RWPE2 (cell line): ENCODE measurements at regions not wholly inside any gene's neighbourhood (a gene's known extent, or its start where the extent isn't known, plus 50 kb on each side); places are given as distances from the start of the nearest gene placed in this dataset.

Experiments used
- ATAC-seq: fragments of 200-7000 bp; cut with Tn5 transposase; 3 replicates; pipeline ENCODE4 v1.9.1; 2021; ENCODE audit warnings: low read depth
- DNase-seq: peaks from one replicate; pipeline ENCODE4 v3.0.0-alpha.2; 2020; ENCODE audit warnings: low spot score
- H3K27ac ChIP-seq: fragments of 450-650 bp; 2 replicates; pipeline ENCODE4 v1.5.1; 2017; ENCODE audit warnings: mild to moderate bottlenecking; ENCODE audit not compliant: poor library complexity, severe bottlenecking
- H3K27me3 ChIP-seq: fragments of 250-450 bp; sonication (Bioruptor Pico); 2 replicates; pipeline ENCODE4 v1.5.1; 2021; ENCODE audit warnings: mild to moderate bottlenecking, moderate library complexity; ENCODE audit not compliant: insufficient read depth, poor library complexity, severe bottlenecking
- H3K36me3 ChIP-seq: fragments of 250-450 bp; sonication (Bioruptor Pico); 2 replicates; pipeline ENCODE4 v1.5.1; 2020; ENCODE audit warnings: low read depth, mild to moderate bottlenecking, moderate library complexity
- H3K4me1 ChIP-seq: fragments of 250-450 bp; sonication (Bioruptor Pico); 2 replicates; pipeline ENCODE4 v1.5.1; 2021; ENCODE audit warnings: mild to moderate bottlenecking, moderate library complexity; ENCODE audit not compliant: insufficient read depth, poor library complexity, severe bottlenecking
- H3K4me3 ChIP-seq: fragments of 250-450 bp; sonication (Bioruptor Pico); 2 replicates; pipeline ENCODE4 v1.5.1; 2021; ENCODE audit warnings: mild to moderate bottlenecking, moderate library complexity; ENCODE audit not compliant: severe bottlenecking
- H3K9me3 ChIP-seq: fragments of 250-450 bp; sonication (Bioruptor Pico); 2 replicates; pipeline ENCODE4 v1.5.1; 2021; ENCODE audit warnings: mild to moderate bottlenecking, moderate library complexity; ENCODE audit not compliant: severe bottlenecking
- TF ChIP-seq, protein P1 (sequence below): fragments of 450-650 bp; IDR thresholded peaks from one replicate; pipeline ENCODE4 v1.5.1; 2017; ENCODE audit warnings: mild to moderate bottlenecking, moderate library complexity; ENCODE audit not compliant: poor library complexity, severe bottlenecking

- TF ChIP-seq, protein P1, sequence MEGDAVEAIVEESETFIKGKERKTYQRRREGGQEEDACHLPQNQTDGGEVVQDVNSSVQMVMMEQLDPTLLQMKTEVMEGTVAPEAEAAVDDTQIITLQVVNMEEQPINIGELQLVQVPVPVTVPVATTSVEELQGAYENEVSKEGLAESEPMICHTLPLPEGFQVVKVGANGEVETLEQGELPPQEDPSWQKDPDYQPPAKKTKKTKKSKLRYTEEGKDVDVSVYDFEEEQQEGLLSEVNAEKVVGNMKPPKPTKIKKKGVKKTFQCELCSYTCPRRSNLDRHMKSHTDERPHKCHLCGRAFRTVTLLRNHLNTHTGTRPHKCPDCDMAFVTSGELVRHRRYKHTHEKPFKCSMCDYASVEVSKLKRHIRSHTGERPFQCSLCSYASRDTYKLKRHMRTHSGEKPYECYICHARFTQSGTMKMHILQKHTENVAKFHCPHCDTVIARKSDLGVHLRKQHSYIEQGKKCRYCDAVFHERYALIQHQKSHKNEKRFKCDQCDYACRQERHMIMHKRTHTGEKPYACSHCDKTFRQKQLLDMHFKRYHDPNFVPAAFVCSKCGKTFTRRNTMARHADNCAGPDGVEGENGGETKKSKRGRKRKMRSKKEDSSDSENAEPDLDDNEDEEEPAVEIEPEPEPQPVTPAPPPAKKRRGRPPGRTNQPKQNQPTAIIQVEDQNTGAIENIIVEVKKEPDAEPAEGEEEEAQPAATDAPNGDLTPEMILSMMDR, result no peak
- H3K27me3 ChIP-seq, result no peaks in the 10 kb centered on the region
- no peak for DNase-seq
Measured at GRCh38 chr6:149224399-149224798, 93.1 kb upstream of the TAB2 start.

GRCh38 chr6:149225370-149225769, 92.1 kb upstream of the TAB2 start:
- Histone ChIP-seq H3K36me3 (no peaks in the 10 kb centered on the region), H3K4me1 (no peaks in the 10 kb centered on the region), H3K9me3 (no peaks in the 10 kb centered on the region), H3K27me3 (no peaks in the 10 kb centered on the region), H3K27ac (no peak overlapping the region), H3K4me3 (no peak overlapping the region)
- TF ChIP-seq, protein P1, result no peak
- no peak for DNase-seq
- no peak for ATAC-seq

More at GRCh38 chr6:149224399-149224798, 93.1 kb upstream of the TAB2 start:
- Histone ChIP-seq H3K27ac (no peak overlapping the region), H3K4me3 (no peak overlapping the region), H3K9me3 (no peaks in the 10 kb centered on the region), H3K36me3 (no peaks in the 10 kb centered on the region), H3K4me1 (no peaks in the 10 kb centered on the region)
- no peak for ATAC-seq

- Histone ChIP-seq H3K27me3 (no peaks in the 10 kb centered on the region), H3K9me3 (no peaks in the 10 kb centered on the region), H3K4me3 (no peak overlapping the region), H3K4me1 (no peaks in the 10 kb centered on the region), H3K36me3 (no peaks in the 10 kb centered on the region), H3K27ac (no peak overlapping the region)
- ATAC-seq (no peak), DNase-seq (no peak)
- TF ChIP-seq, protein P1, result no peak
Measured at GRCh38 chr6:149225946-149226345, 91.6 kb upstream of the TAB2 start.

- no peaks in the 10 kb centered on the region for H3K36me3 ChIP-seq
- no peak overlapping the region for H3K4me3 ChIP-seq
- no peak for ATAC-seq
- peaks cover 2% of the 10 kb centered on the region for H3K4me1 ChIP-seq
- H3K27ac ChIP-seq, result no peak overlapping the region
- TF ChIP-seq, protein P1, result no peak
- H3K27me3 ChIP-seq, result no peaks in the 10 kb centered on the region
- H3K9me3 ChIP-seq, result no peaks in the 10 kb centered on the region
- DNase-seq, result no peak
Measured at GRCh38 chr6:149227796-149228195, 89.7 kb upstream of the TAB2 start.

DNA sequence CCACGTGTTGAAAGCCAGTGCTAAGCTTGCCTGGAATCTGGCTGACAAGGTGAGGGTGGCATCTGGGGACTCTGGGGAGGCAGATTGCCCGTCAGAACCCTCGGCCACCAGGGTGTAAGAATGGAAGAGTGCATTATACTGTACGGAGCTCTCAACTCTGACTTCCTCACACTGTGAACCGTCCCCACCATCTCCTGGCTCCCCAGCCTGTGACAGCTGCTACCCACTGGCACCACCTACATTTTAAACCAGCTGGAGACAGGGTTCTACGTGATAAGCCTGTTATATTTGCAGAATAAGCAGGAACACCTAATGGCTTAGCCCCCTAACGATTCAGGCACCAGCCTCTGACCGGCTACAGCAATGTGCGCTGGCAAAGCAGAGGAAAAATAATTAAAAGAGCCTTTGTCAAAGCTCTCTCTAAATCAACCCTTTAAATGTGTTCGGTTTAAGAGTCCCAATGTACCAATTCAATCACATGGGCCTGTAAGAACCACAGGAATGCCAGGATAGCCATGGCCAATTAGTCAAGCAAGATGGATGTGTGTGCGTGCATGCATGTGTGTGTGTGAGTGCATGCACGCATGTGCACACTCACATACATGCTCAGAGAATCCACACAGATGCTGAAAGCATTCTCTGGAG, 89.1 kb upstream of the TAB2 start:
- H3K27ac ChIP-seq, result no peak overlapping the region
- TF ChIP-seq, protein P1, result no peak
- no peaks in the 10 kb centered on the region for H3K9me3 ChIP-seq
- no peaks in the 10 kb centered on the region for H3K27me3 ChIP-seq
- no peaks in the 10 kb centered on the region for H3K36me3 ChIP-seq
- H3K4me1 ChIP-seq, result peaks cover 8% of the 10 kb centered on the region
- H3K4me3 ChIP-seq, result no peak overlapping the region
- DNase-seq, result no peak
- no peak for ATAC-seq
